Ishikawa (cell line): ENCODE measurements at regions not wholly inside any gene's neighbourhood (a gene's known extent, or its start where the extent isn't known, plus 50 kb on each side); places are given as distances from the start of the nearest gene placed in this dataset.

Source experiments
- CEBPB ChIP-seq: IDR thresholded peaks from 2 replicates; pipeline ENCODE4 v1.6.1; 2012
- CREB1 ChIP-seq: IDR thresholded peaks from 2 replicates; pipeline ENCODE4 v1.6.1; 2012; ENCODE audit warnings: low read depth
- EGR1 ChIP-seq: IDR thresholded peaks from 2 replicates; pipeline ENCODE4 v1.6.1; 2012
- EP300 ChIP-seq: IDR thresholded peaks from 2 replicates; pipeline ENCODE4 v1.6.1; 2012; ENCODE audit warnings: borderline replicate concordance
- FOXM1 ChIP-seq: IDR thresholded peaks from 2 replicates; pipeline ENCODE4 v1.6.1; 2012; ENCODE audit warnings: low read depth, borderline replicate concordance
- MAX ChIP-seq: IDR thresholded peaks from 2 replicates; pipeline ENCODE4 v1.6.1; 2012
- NFIC ChIP-seq: IDR thresholded peaks from 2 replicates; pipeline ENCODE4 v1.6.1; 2012
- RAD21 ChIP-seq: IDR thresholded peaks from 2 replicates; pipeline ENCODE4 v1.6.1; 2012; ENCODE audit warnings: low read depth
- TAF1 ChIP-seq: IDR thresholded peaks from 2 replicates; pipeline ENCODE4 v1.6.1; 2012; ENCODE audit warnings: low read depth, mild to moderate bottlenecking
- TCF12 ChIP-seq: IDR thresholded peaks from 2 replicates; pipeline ENCODE4 v1.6.1; 2012; ENCODE audit warnings: low read depth
- TEAD4 ChIP-seq: IDR thresholded peaks from 2 replicates; pipeline ENCODE4 v1.6.1; 2012
- YY1 ChIP-seq: IDR thresholded peaks from 2 replicates; pipeline ENCODE4 v1.6.1; 2012; ENCODE audit warnings: low read depth
- ZBTB7A ChIP-seq: IDR thresholded peaks from 2 replicates; pipeline ENCODE4 v1.6.1; 2012; ENCODE audit warnings: low read depth
- TF ChIP-seq, protein P1 (sequence below): IDR thresholded peaks from 2 replicates; pipeline ENCODE4 v1.6.1; 2012
- TF ChIP-seq, protein P2 (sequence below): IDR thresholded peaks from 2 replicates; pipeline ENCODE4 v1.6.1; 2012; ENCODE audit warnings: low read depth, mild to moderate bottlenecking

GRCh38 chr7:1321411-1322239 is 89.0 kb downstream of the UNCX start:
- no peak for TF ChIP-seq CREB1
- no peak for TF ChIP-seq CEBPB
- TF ChIP-seq MAX, result no peak
- TF ChIP-seq YY1, result no peak
- TF ChIP-seq FOXM1, result no peak
- TF ChIP-seq NFIC, result no peak
- TF ChIP-seq, protein P1, sequence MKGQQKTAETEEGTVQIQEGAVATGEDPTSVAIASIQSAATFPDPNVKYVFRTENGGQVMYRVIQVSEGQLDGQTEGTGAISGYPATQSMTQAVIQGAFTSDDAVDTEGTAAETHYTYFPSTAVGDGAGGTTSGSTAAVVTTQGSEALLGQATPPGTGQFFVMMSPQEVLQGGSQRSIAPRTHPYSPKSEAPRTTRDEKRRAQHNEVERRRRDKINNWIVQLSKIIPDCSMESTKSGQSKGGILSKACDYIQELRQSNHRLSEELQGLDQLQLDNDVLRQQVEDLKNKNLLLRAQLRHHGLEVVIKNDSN, result no peak
- TF ChIP-seq TAF1, result no peak
- no peak for TF ChIP-seq EP300
- TF ChIP-seq RAD21, result no peak

DNA sequence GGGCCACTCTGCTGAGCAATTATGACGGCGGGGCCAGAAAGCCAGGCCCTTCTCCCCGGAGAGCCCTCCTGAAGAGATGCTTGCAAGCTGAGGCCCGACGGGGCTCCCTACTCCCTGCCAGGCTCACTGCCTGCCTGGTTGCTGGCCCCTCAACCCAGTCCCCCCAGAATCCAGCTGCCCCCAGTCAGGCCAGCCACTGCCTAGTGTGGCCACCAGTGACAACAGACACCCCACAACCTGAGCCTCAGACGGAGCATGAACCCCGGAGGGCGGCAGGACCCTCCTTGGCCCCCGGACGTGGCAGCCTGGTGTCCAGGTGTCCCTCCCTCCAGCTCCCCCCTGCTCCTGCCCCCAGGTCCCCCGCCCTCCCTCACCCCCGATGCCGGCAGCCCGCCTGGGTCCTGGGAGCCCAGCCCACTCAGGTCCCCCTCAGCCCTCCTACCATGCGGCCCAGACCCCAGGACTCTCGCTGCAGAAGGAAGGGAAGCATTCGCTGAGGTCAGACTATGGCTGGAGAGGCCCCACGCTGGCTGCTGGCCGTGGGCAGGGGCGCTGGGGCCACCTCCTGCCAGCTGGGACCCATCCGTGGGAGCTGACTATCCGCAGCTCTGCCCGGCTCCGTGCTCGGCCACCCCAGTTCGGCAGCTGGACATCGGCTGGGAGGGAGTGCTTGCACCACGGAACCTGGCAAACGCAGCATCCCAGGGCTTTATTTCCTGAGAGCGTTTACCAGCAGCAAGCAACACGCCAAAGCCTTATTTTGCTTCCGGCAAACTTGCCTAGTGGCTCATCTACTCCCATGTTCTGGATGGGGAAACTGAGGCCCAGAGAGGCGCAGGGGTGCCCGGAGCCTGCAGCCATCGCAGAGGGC is 89.8 kb downstream of the UNCX start:
- TF ChIP-seq MAX (no peak), ZBTB7A (no peak), TEAD4 (no peak), RAD21 (no peak), EP300 (no peak), EGR1 (no peak), TCF12 (no peak), CEBPB (no peak), TAF1 (no peak), FOXM1 (no peak), NFIC (no peak), YY1 (no peak), CREB1 (no peak)
- TF ChIP-seq, protein P1, result no peak
- TF ChIP-seq, protein P2, sequence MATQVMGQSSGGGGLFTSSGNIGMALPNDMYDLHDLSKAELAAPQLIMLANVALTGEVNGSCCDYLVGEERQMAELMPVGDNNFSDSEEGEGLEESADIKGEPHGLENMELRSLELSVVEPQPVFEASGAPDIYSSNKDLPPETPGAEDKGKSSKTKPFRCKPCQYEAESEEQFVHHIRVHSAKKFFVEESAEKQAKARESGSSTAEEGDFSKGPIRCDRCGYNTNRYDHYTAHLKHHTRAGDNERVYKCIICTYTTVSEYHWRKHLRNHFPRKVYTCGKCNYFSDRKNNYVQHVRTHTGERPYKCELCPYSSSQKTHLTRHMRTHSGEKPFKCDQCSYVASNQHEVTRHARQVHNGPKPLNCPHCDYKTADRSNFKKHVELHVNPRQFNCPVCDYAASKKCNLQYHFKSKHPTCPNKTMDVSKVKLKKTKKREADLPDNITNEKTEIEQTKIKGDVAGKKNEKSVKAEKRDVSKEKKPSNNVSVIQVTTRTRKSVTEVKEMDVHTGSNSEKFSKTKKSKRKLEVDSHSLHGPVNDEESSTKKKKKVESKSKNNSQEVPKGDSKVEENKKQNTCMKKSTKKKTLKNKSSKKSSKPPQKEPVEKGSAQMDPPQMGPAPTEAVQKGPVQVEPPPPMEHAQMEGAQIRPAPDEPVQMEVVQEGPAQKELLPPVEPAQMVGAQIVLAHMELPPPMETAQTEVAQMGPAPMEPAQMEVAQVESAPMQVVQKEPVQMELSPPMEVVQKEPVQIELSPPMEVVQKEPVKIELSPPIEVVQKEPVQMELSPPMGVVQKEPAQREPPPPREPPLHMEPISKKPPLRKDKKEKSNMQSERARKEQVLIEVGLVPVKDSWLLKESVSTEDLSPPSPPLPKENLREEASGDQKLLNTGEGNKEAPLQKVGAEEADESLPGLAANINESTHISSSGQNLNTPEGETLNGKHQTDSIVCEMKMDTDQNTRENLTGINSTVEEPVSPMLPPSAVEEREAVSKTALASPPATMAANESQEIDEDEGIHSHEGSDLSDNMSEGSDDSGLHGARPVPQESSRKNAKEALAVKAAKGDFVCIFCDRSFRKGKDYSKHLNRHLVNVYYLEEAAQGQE, result no peak

GRCh38 chr7:1323178-1324027 is 90.7 kb downstream of the UNCX start:
- TF ChIP-seq CEBPB, result no peak
- TF ChIP-seq ZBTB7A, result no peak
- no peak for TF ChIP-seq TAF1
- TF ChIP-seq EP300, result no peak
- TF ChIP-seq, protein P2, result no peak
- TF ChIP-seq YY1, result no peak
- no peak for TF ChIP-seq FOXM1
- TF ChIP-seq NFIC, result no peak
- no peak for TF ChIP-seq EGR1
- no peak for TF ChIP-seq RAD21
- no peak for TF ChIP-seq TCF12
- TF ChIP-seq, protein P1, result no peak
- no peak for TF ChIP-seq MAX
- no peak for TF ChIP-seq TEAD4
- TF ChIP-seq CREB1, result no peak

DNA sequence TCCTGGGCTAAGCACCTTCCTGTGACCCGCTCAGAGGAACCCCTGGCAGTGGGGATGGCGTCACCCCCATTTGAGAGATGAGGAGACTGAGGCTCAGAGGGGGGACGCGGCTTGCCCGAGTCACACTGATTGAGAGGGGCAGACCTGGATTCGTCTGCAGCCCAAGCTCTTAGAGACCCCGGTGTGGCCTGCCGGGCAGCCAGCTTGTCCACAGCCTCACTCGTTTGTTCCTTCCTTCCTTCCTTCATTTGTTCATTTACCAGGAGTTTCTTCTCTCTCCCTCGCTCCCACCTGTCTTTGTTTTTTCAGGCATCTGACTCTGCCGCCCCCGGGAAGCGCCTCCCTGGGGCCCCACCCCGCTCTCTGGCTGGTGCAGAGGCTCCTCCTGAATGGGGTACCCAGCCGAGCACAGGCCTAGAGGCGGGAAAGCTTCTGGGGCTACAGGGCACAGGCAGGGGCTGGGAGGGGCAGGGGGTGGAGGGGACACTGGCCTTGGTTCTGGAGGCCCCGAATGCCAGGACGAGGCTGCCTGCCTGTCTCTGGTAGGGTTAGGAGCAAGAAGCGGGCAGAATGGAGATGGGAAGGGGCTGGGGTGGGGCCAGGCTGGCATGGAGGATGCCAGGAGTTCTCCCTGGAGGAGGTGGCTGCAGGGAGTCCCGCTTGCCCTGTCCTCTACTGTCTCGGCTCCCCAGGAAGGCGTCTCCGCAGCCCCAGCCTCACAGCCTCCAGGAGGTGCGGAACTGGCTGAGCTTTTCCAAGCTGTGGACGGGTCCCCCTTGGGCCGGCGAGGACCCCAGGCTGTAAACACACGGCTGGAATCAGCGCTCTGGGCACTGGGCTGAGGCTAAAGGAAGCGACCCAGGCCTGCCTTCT is 91.6 kb downstream of the UNCX start:
- no peak for TF ChIP-seq CREB1
- no peak for TF ChIP-seq RAD21
- TF ChIP-seq EGR1, result no peak
- no peak for TF ChIP-seq FOXM1
- TF ChIP-seq EP300, result no peak
- TF ChIP-seq ZBTB7A, result no peak
- no peak for TF ChIP-seq MAX
- no peak for TF ChIP-seq TEAD4
- no peak for TF ChIP-seq TCF12
- TF ChIP-seq TAF1, result no peak
- TF ChIP-seq, protein P2, result no peak
- no peak for TF ChIP-seq NFIC
- no peak for TF ChIP-seq CEBPB
- TF ChIP-seq, protein P1, result no peak
- TF ChIP-seq YY1, result no peak
